ENCODE measurements at regions not wholly inside any gene's neighbourhood (a gene's known extent, or its start where the extent isn't known, plus 50 kb on each side); places are given as distances from the start of the nearest gene placed in this dataset.
"Not testable (repeated sequence)": the region's sequence is repeated elsewhere in the genome, so short reads cannot be mapped to it uniquely, and the experiment has no call there.

GRCh38 chr2:216984937-216985336 is 125.1 kb upstream of the TNP1 start:
- DNase-seq (ENCODE audit: low read depth in 1 of 2, low spot score in 1 of 2): no peak

- DNase-seq (ENCODE audit: low read depth in 1 of 2, low spot score in 1 of 2): not testable (repeated sequence)
Observed at GRCh38 chr2:216981951-216982350, 122.1 kb upstream of the TNP1 start.

- not testable (repeated sequence) for DNase-seq (ENCODE audit: low read depth in 1 of 2, low spot score in 1 of 2)
Observed at GRCh38 chr2:216980510-216980909, 120.6 kb upstream of the TNP1 start.

GRCh38 chr2:216974321-216975302 is 114.7 kb upstream of the TNP1 start:
- DNase-seq (ENCODE audit: low read depth in 1 of 2, low spot score in 1 of 2): no peak

GRCh38 chr2:216971593-216971992 is 111.7 kb upstream of the TNP1 start:
- no peak for DNase-seq (ENCODE audit: low read depth in 1 of 2, low spot score in 1 of 2)

- DNase-seq (ENCODE audit: low read depth in 1 of 2, low spot score in 1 of 2): no peak
Observed at GRCh38 chr2:216970359-216970915, 110.6 kb upstream of the TNP1 start.

GRCh38 chr2:216967889-216968288 is 108.0 kb upstream of the TNP1 start:
- no peak for DNase-seq (ENCODE audit: low read depth in 1 of 2, low spot score in 1 of 2)

GRCh38 chr2:216960671-216961268 is 100.9 kb upstream of the TNP1 start:
- no peak for DNase-seq (ENCODE audit: low read depth in 1 of 2, low spot score in 1 of 2)

GRCh38 chr2:216959433-216959832 is 99.6 kb upstream of the TNP1 start:
- no peak for DNase-seq (ENCODE audit: low read depth in 1 of 2, low spot score in 1 of 2)

- no peak for DNase-seq (ENCODE audit: low read depth in 1 of 2, low spot score in 1 of 2)
Observed at GRCh38 chr2:216956820-216957493, 97.1 kb upstream of the TNP1 start.

GRCh38 chr2:216951171-216951570 is 91.3 kb upstream of the TNP1 start:
- DNase-seq (ENCODE audit: low read depth in 1 of 2, low spot score in 1 of 2): no peak

GRCh38 chr2:216950547-216950946 is 90.7 kb upstream of the TNP1 start:
- DNase-seq (ENCODE audit: low read depth in 1 of 2, low spot score in 1 of 2): no peak

- DNase-seq (ENCODE audit: low read depth in 1 of 2, low spot score in 1 of 2): no peak
Observed at GRCh38 chr2:216949700-216950413, 90.0 kb upstream of the TNP1 start.

GRCh38 chr2:216947055-216947454 is 87.2 kb upstream of the TNP1 start:
- no peak for DNase-seq (ENCODE audit: low read depth in 1 of 2, low spot score in 1 of 2)

GRCh38 chr2:216944733-216945132 is 84.9 kb upstream of the TNP1 start:
- DNase-seq (ENCODE audit: low read depth in 1 of 2, low spot score in 1 of 2): no peak

GRCh38 chr2:216943109-216943508 is 83.2 kb upstream of the TNP1 start:
- no peak for DNase-seq (ENCODE audit: low read depth in 1 of 2, low spot score in 1 of 2)

GRCh38 chr2:216942465-216942864 is 82.6 kb upstream of the TNP1 start:
- no peak for DNase-seq (ENCODE audit: low read depth in 1 of 2, low spot score in 1 of 2)

GRCh38 chr2:216942016-216942415 is 82.2 kb upstream of the TNP1 start:
- no peak for DNase-seq (ENCODE audit: low read depth in 1 of 2, low spot score in 1 of 2)

- no peak for DNase-seq (ENCODE audit: low read depth in 1 of 2, low spot score in 1 of 2)
Observed at GRCh38 chr2:216936954-216937357, 77.1 kb upstream of the TNP1 start.

- DNase-seq (ENCODE audit: low read depth in 1 of 2, low spot score in 1 of 2): no peak
Observed at GRCh38 chr2:216934623-216935022, 74.8 kb upstream of the TNP1 start.

GRCh38 chr2:216934151-216934550 is 74.3 kb upstream of the TNP1 start:
- no peak for DNase-seq (ENCODE audit: low read depth in 1 of 2, low spot score in 1 of 2)

All from activated CD4-positive, alpha-beta T cell treated with anti-CD3 and anti-CD28 coated beads, Interleukin-2, amount 50 U/mL, for 24 hours (primary cell).